ENCODE measurements at regions not wholly inside any gene's neighbourhood (a gene's known extent, or its start where the extent isn't known, plus 50 kb on each side); places are given as distances from the start of the nearest gene placed in this dataset.
"Not testable (repeated sequence)": the region's sequence is repeated elsewhere in the genome, so short reads cannot be mapped to it uniquely, and the experiment has no call there.

DNA sequence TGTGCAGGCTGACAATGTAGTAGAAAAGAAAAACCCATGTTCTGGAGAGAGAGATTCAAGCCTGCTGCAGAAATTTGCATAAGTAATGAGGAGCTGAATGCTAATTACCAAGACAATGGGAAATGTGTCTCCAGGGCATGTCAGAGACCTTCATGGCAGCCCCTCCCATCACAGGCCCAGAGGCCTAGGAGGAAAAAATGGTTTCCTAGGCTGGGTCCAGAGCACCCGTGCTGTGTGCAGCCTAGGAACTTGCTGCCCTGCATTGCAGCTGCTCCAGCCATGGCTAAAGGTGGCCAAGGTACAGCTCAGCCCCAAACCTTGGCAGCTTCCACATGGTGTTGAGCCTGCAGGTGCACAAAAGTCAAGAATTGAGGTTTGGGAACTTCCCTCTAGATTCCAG is 402.3 kb downstream of the PRR32 start:
- DNase-seq, result not testable (repeated sequence)

DNA sequence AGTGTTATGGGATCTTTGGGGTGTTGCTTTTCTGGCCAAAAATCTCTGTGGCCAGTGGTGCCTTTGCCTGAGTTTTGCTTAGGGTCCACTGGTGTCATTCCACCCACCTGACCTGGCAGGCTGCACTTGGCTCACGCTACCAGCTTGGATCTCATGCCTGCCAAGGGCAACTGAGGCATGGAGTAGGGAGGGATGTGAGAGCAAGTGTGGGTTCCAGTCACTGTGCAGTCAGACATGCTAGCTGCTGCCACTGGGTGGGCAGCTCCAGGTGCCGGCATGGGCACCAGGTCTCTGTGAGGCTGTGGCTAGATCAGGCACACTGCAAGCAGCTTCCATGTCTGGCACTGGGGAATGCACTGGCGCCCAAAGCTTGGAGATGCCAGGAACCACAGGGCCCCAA is 424.1 kb downstream of the PRR32 start:
- DNase-seq, result no peak

DNA sequence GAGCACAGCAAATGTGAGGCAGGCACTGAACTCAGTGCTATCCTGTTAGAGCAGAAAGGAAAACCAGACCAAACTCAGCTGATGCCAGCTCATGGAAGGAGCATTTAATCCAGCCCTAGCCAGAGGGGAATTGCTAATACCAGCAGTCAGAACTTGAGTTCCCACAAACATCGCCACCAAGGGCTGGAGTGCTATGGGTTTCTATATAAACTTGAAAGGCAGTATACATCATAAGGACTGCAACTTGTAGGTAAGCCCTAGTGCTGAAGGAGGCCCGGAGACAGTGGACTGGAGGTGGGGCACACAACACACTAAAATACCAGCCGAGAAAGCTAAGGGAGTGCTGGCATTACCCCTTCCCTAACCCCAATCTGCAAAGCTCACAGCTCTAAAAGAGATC is 440.2 kb downstream of the PRR32 start:
- DNase-seq, result no peak

DNA sequence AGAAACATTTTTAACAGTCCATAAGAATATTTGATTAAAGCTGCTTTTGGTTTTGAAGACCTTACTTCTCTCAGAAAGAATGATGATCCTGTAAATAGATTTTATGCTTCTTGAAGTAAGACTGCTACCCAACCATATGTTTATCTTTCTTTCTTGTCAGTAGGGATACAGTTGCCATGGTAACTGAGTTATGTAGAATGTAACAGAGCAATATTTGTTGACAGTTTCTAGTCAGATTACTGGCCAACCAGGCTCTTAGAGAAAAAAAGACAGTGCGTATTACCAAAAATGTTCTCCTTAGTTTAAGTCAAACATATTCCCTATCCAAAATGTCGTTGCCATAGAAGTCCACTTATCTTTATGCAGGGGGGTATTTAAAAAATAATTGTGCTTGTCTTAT is 456.8 kb downstream of the PRR32 start:
- DNase-seq, result no peak

DNA sequence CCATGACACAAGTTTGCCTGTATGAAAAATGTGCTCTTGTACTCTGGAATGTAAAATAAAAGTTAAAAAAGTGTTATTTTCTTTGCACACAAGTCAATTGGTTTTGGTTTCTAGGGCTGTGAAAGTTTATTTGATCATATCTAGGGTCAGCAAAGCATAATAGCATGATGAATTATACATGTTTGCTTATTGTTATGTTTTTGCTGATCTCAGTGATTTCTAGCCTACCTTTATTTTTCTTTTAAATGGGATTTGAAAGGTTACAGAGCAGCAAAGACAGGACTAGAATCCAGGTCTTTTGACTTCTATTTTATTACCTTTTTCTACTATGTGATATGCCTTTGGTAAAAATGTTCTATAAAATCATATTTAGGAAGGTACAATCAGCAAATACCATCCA is 481.0 kb downstream of the PRR32 start:
- DNase-seq, result no peak

DNA sequence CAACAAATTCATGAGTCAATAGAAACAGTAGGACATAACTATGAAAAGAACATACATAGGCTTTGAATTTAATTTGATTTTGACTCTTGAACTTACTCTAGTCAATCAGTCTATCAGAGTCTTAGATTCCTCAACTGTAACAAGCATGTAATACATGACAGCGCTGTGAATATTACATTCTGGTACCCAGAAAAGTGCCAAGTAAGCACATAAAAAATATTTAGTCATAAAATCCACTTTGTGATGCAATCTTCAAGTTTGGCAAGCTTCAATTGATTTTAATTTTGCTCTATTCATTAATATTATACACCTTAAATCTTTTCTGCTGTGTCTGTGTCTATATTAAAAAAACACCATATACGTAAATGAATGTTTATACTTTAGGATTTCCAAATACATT is 483.3 kb downstream of the PRR32 start:
- DNase-seq, result no peak

DNA sequence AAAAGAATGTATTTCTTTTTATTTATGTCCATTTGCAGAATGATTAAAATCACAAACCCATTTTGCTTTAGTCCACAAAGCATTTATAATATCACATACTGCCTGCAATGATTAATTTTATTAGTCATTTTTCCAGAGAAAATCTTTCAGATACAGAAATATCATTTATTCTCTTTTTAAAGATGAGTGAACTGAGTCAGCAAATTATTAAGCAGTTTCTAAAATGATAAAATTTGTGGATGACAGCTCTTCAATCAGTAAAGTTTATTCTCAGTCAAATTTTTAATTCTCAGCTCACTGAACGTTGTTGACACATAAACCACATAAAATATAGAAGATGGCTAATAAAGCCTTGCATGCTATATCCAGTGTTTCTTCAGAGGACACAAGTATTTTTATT is 485.5 kb downstream of the PRR32 start:
- DNase-seq, result no peak

DNA sequence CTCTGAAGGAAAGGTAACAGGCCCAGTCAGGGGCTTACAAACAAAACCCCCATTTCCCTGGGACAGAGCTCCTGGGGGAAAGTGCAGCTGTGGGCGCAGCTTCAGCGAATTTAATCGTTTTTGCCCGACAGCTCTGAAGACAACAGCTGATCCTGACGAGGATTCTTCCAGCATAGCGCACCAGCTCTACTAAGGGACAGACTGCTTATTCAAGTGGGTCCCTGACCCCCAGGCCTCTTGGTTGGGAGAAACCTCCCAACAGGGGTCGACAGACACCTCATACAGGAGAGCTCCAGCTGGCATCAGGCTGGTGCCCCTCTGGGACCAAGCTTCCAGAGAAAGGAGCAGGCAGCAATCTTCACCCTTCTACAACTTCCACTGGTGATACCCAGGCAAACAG is 486.7 kb downstream of the PRR32 start:
- no peak for DNase-seq

DNA sequence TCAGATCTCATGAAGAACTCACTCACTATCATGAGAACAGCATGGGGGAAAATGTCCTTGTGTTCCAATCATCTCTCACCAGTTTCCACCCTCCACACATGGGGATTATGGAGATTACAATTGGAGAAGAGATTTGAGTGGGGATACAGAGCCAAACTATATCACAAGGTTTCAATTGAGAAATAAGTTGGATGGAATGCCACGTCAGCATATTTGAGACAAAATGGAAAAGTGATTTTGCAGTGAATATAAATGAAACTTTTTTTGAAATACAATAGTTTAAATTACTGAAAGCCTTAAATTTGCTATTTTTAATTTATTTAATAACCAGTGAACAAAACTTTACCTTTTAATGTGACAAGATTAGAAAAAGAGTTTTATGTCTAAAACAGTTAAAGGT is 494.1 kb downstream of the PRR32 start:
- no peak for DNase-seq

DNA sequence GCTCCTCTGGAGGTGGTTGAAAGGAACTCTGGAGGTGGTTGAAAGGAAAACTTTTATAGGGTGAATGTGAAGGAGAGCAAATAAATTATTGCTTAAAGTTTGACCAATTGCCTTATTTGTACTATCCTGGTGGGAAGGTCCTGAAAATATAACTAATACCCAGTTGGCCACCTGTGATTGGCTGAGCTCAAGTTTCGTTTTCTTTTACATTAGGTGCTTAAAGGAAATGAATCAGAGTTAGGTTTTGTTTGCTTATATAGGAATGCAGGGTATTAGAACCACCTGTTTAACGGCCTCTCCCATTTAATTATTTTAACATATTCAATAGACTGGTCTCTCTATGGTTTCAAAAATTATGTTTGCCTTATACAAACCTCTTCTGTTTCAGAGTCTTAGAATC is 497.6 kb downstream of the PRR32 start:
- no peak for DNase-seq

DNA sequence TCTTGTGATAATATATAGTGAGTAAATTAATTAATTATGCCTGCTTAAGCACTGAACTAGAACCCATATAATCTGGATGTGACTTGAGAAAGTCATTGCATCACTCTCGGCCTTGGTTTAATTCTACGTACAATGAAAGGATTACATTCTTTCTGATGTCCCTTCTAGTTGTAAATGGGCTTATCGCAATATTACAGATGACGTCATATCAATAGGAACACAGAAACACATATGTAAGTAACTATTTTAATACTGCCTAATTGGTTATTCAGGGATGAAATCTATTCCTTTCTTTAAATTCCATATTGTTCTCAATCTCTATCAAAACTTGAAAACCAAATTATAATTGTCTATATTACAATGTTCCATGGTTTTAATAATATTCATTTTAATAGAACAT is 504.6 kb downstream of the PRR32 start:
- DNase-seq, result no peak
